HCT116 (cell line): ENCODE measurements at regions not wholly inside any gene's neighbourhood (a gene's known extent, or its start where the extent isn't known, plus 50 kb on each side); places are given as distances from the start of the nearest gene placed in this dataset.

Experiments used
- ATAC-seq: fragments of 200-7000 bp; cut with Tn5 transposase; 2 replicates; pipeline ENCODE4 v1.9.1; 2020; ENCODE audit warnings: mild to moderate bottlenecking, moderate library complexity
- BruUV-seq: library from RNA; stranded (reverse); fragments of 400-500 nt; replicated peaks from 2 replicates; lab custom pipeline; 2021; lab: Mats Ljungman, UMichigan
- CTCF ChIA-PET: fragments of 300-600 bp; sonication (Branson Sonifier 250); formaldehyde crosslinking; loops from one replicate; lab custom pipeline; 2021; ENCODE audit warnings: antibody characterized with exemption; lab: Charles Lee
- POLR2A ChIA-PET: fragments of 300-600, 350-600 bp; sonication (Branson Sonifier 250); formaldehyde crosslinking; loops from one replicate; lab custom pipeline; 2021; ENCODE audit warnings: antibody characterized with exemption; lab: Charles Lee
- RAD21 ChIA-PET, 2 experiments: fragments of 300-600 bp; sonication (Branson Sonifier 250); formaldehyde crosslinking; loops; one replicate each; lab custom pipeline; 2023; ENCODE audit warnings: low total read pairs in 2 of 2; ENCODE audit not compliant: uncharacterized antibody in 2 of 2, unreplicated experiment in 2 of 2, low non-redundant PET in 1 of 2; lab: Charles Lee
- DNase-seq: peaks from one replicate; pipeline ENCODE4 v3.0.0-alpha.2; 2010; ENCODE audit warnings: low read depth, low spot score
- H2AFZ ChIP-seq: fragments of 200-600 bp; shearing (Covaris generic), sonication (generic); 2 replicates; pipeline ENCODE4 v1.6.1; 2017; ENCODE audit warnings: low read depth, mixed run types, mixed read lengths, antibody characterized with exemption, low read length; ENCODE audit not compliant: poor library complexity, severe bottlenecking
- H3K27ac ChIP-seq: 2 replicates; pipeline ENCODE4 v1.5.1; 2012; ENCODE audit warnings: low read depth, low read length
- H3K27me3 ChIP-seq: fragments of 200-600 bp; sonication (generic); 2 replicates; pipeline ENCODE4 v1.6.1; 2016; ENCODE audit warnings: mixed run types, low read length, mixed read lengths; ENCODE audit not compliant: insufficient read depth
- H3K36me3 ChIP-seq, 2 experiments: fragments of 200-500 bp in 1 of 2; fragments of 200-600 bp in 1 of 2; sonication (Bioruptor generic) in 1 of 2; sonication (generic) in 1 of 2; 2 replicates each; pipeline versions ENCODE4 v1.5.1 to v1.6.1; 2014 to 2016; ENCODE audit warnings: low read length in 2 of 2, inconsistent platforms in 1 of 2, mixed read lengths in 1 of 2, mixed run types in 1 of 2; ENCODE audit not compliant: insufficient read depth in 2 of 2, control insufficient read depth in 1 of 2
- H3K4me1 ChIP-seq, 2 experiments: fragments of 200-600 bp in 1 of 2; sonication (generic) in 1 of 2; 2 replicates each; pipeline versions ENCODE4 v1.5.1 to v1.6.1; 2012 to 2017; ENCODE audit warnings: low read length in 2 of 2, inconsistent platforms in 1 of 2, mild to moderate bottlenecking in 1 of 2, mixed read lengths in 1 of 2, mixed run types in 1 of 2, moderate library complexity in 1 of 2; ENCODE audit not compliant: insufficient read depth in 2 of 2, control insufficient read depth in 1 of 2
- H3K4me2 ChIP-seq: fragments of 200-600 bp; sonication (generic); 2 replicates; pipeline ENCODE4 v1.6.1; 2017; ENCODE audit warnings: mixed run types, low read length, mixed read lengths
- H3K4me3 ChIP-seq, 2 experiments: fragments of 200-600 bp in 1 of 2; sonication (generic) in 1 of 2; replicated peaks in 1 of 2; 2 replicates each; pipeline ENCODE4 v1.5.1; 2011 to 2016; ENCODE audit warnings: low read length in 2 of 2, control low read depth in 1 of 2, low read depth in 1 of 2, mild to moderate bottlenecking in 1 of 2, mixed read lengths in 1 of 2, mixed run types in 1 of 2
- H3K79me2 ChIP-seq: fragments of 200-600 bp; sonication (generic); 2 replicates; pipeline ENCODE4 v1.6.1; 2017; ENCODE audit warnings: mild to moderate bottlenecking, mixed run types, low read length, moderate library complexity, mixed read lengths; ENCODE audit not compliant: insufficient read depth
- H3K9ac ChIP-seq: fragments of 200-600 bp; sonication (generic); 2 replicates; pipeline ENCODE4 v1.6.1; 2016; ENCODE audit warnings: low read length, mixed read lengths
- H3K9me2 ChIP-seq: fragments of 200-600 bp; sonication (generic), shearing (Covaris generic); 2 replicates; pipeline ENCODE4 v1.6.1; 2017; ENCODE audit warnings: mixed run types, mild to moderate bottlenecking, moderate library complexity; ENCODE audit not compliant: insufficient read depth
- H3K9me3 ChIP-seq, 2 experiments: fragments of 200-500 bp in 1 of 2; fragments of 200-600 bp in 1 of 2; sonication (Bioruptor generic) in 1 of 2; sonication (generic) in 1 of 2; 2 replicates each; pipeline ENCODE4 v1.6.1; 2014 to 2017; ENCODE audit warnings: low read length in 2 of 2, mixed read lengths in 2 of 2, inconsistent platforms in 1 of 2, low read depth in 1 of 2, mild to moderate bottlenecking in 1 of 2, mixed run types in 1 of 2, moderate library complexity in 1 of 2; ENCODE audit not compliant: control insufficient read depth in 1 of 2, insufficient read depth in 1 of 2
- H4K20me1 ChIP-seq: fragments of 200-600 bp; sonication (generic), shearing (Covaris generic); 2 replicates; pipeline ENCODE4 v1.6.1; 2017; ENCODE audit warnings: mixed run types, mild to moderate bottlenecking, moderate library complexity; ENCODE audit not compliant: insufficient read depth
- CBX3 ChIP-seq: IDR thresholded peaks from 2 replicates; pipeline ENCODE4 v1.6.1; 2012; ENCODE audit warnings: low read depth
- CTCF ChIP-seq, 3 experiments: fragments of 200-600 bp in 1 of 3; sonication (generic) in 1 of 3; IDR thresholded peaks in 2 of 3; conservative IDR thresholded peaks in 1 of 3; 2 replicates each; pipeline ENCODE4 v1.5.1; 2012 to 2017; ENCODE audit warnings: low read depth in 2 of 3, low read length in 2 of 3, antibody characterized with exemption in 1 of 3, borderline replicate concordance in 1 of 3, control low read depth in 1 of 3, mild to moderate bottlenecking in 1 of 3, mixed read lengths in 1 of 3, mixed run types in 1 of 3, moderate library complexity in 1 of 3; ENCODE audit not compliant: insufficient read depth in 1 of 3
- EGR1 ChIP-seq: IDR thresholded peaks from 2 replicates; pipeline ENCODE4 v1.6.1; 2012; ENCODE audit warnings: low read depth
- EZH2 ChIP-seq: fragments of 200-600 bp; sonication (generic); IDR thresholded peaks from 2 replicates; pipeline ENCODE4 v1.6.1; 2017; ENCODE audit warnings: antibody characterized with exemption, mixed run types
- FOSL1 ChIP-seq: IDR thresholded peaks from 2 replicates; pipeline ENCODE4 v1.6.1; 2012; ENCODE audit warnings: low read depth
- POLR2A ChIP-seq: IDR thresholded peaks from 2 replicates; pipeline ENCODE4 v1.7.0; 2011; ENCODE audit warnings: borderline replicate concordance; ENCODE audit not compliant: insufficient read depth, insufficient read length; ENCODE audit errors: extremely low read depth
- RAD21 ChIP-seq: IDR thresholded peaks from 2 replicates; pipeline ENCODE4 v1.6.1; 2012; ENCODE audit warnings: low read depth, mild to moderate bottlenecking
- TCF7L2 ChIP-seq: IDR thresholded peaks from 2 replicates; pipeline ENCODE4 v1.7.0; 2011; ENCODE audit warnings: borderline replicate concordance, inconsistent platforms; ENCODE audit not compliant: insufficient read depth, insufficient read length; ENCODE audit errors: extremely low read depth
- intact Hi-C: fragments of 100-400 bp; cut with micrococcal nuclease; formaldehyde crosslinking; loops from 2 replicates; pipeline ENCODE4 v1.10.0; 2022

GRCh38 chr4:85165808-85166207 lies 199.3 kb upstream of the WDFY3 start:
- CTCF ChIA-PET = interaction anchor here (0.6 to 1.3 kb wide), 3 partner anchors 199 to 582 kb away, joined by 3 to 5 read pairs (median 4); no protein-coding TSS in a partner anchor
- H3K4me1 ChIP-seq = no peaks in the 10 kb centered on the region
- H3K4me3 ChIP-seq = no peak overlapping the region
- RAD21 ChIA-PET = no interaction called here
- no peaks in the 10 kb centered on the region for H3K79me2 ChIP-seq
- H3K36me3 ChIP-seq = no peaks in the 10 kb centered on the region
- POLR2A ChIA-PET = no interaction called here
- ATAC-seq (no peak), DNase-seq (no peak)
- no TSS peak for BruUV-seq
- intact Hi-C loops = no loop called here
- no peak overlapping the region for H3K27ac ChIP-seq
- no peaks in the 10 kb centered on the region for H4K20me1 ChIP-seq
- no peaks in the 10 kb centered on the region for H3K9me3 ChIP-seq
- no peaks in the 10 kb centered on the region for H3K27me3 ChIP-seq
- no peak overlapping the region for H3K9ac ChIP-seq
- H2AFZ ChIP-seq = no peak overlapping the region
- peak; percentile 10 to 28 (median 12); a peak in 2 of 6 replicates for TF ChIP-seq CTCF (IDR thresholded peaks at IDR 0.05 in 2 of 3, conservative IDR thresholded peaks at IDR 0.05 in 1 of 3; ENCODE audit: borderline replicate concordance in 1 of 3, insufficient read depth in 1 of 3, low read depth in 2 of 3, low read length in 2 of 3)
- no peak for TF ChIP-seq EZH2
- no peak for TF ChIP-seq CBX3
- peak; percentile 42 for TF ChIP-seq RAD21
- H3K9me2 ChIP-seq = no peaks in the 10 kb centered on the region
- H3K4me2 ChIP-seq = no peak overlapping the region

GRCh38 chr4:85166318-85166717 lies 199.8 kb upstream of the WDFY3 start:
- intact Hi-C loops = no loop called here
- no peak for ATAC-seq
- Histone ChIP-seq H3K9me2 (no peaks in the 10 kb centered on the region), H3K9me3 (no peaks in the 10 kb centered on the region), H3K79me2 (no peaks in the 10 kb centered on the region), H3K9ac (no peak overlapping the region), H3K4me1 (no peaks in the 10 kb centered on the region), H3K36me3 (no peaks in the 10 kb centered on the region), H3K27me3 (no peaks in the 10 kb centered on the region), H3K27ac (no peak overlapping the region), H2AFZ (no peak overlapping the region), H4K20me1 (no peaks in the 10 kb centered on the region), H3K4me3 (no peak overlapping the region), H3K4me2 (no peak overlapping the region)
- ChIA-PET POLR2A (no interaction called here), RAD21 (no interaction called here), CTCF (interaction anchor here (0.9 to 1.3 kb wide), 2 partner anchors 203 to 581 kb away, joined by 4 to 5 read pairs; no protein-coding TSS in a partner anchor)
- no peak for DNase-seq
- BruUV-seq = no TSS peak
- TF ChIP-seq TCF7L2 (no peak), FOSL1 (no peak), POLR2A (no peak), CTCF (IDR thresholded peaks at IDR 0.05 in 2 of 3, conservative IDR thresholded peaks at IDR 0.05 in 1 of 3; ENCODE audit: borderline replicate concordance in 1 of 3, insufficient read depth in 1 of 3, low read depth in 2 of 3, low read length in 2 of 3) (no peak), RAD21 (no peak), EGR1 (no peak)
